OCI-LY1 (cell line): ENCODE measurements at regions not wholly inside any gene's neighbourhood (a gene's known extent, or its start where the extent isn't known, plus 50 kb on each side); places are given as distances from the start of the nearest gene placed in this dataset.

Experiments
- H2AFZ ChIP-seq: fragments of 200-600 bp; sonication (generic), shearing (Covaris generic); 2 replicates; pipeline ENCODE4 v1.6.0; 2014; ENCODE audit warnings: antibody characterized with exemption, mild to moderate bottlenecking, low read length
- H3F3A ChIP-seq: fragments of 200-600 bp; sonication (generic), shearing (Covaris generic); 2 replicates; pipeline ENCODE4 v1.6.0; 2014; ENCODE audit warnings: mild to moderate bottlenecking, antibody characterized with exemption, low read length, moderate library complexity; ENCODE audit not compliant: insufficient read depth
- H3K27ac ChIP-seq: fragments of 200-600 bp; sonication (generic); 2 replicates; pipeline ENCODE4 v1.5.1; 2014; ENCODE audit warnings: low read length, mixed run types, mild to moderate bottlenecking, low read depth; ENCODE audit not compliant: poor library complexity, severe bottlenecking
- H3K27me3 ChIP-seq: fragments of 200-600 bp; sonication (generic); 2 replicates; pipeline ENCODE4 v1.6.0; 2014; ENCODE audit warnings: antibody characterized with exemption, mild to moderate bottlenecking, low read length, moderate library complexity; ENCODE audit not compliant: insufficient read depth
- H3K36me3 ChIP-seq: fragments of 200-600 bp; sonication (generic); 2 replicates; pipeline ENCODE4 v1.6.1; 2014; ENCODE audit warnings: mild to moderate bottlenecking, antibody characterized with exemption, low read length, moderate library complexity, mixed read lengths; ENCODE audit not compliant: insufficient read depth
- H3K4me1 ChIP-seq: fragments of 200-600 bp; sonication (generic); 2 replicates; pipeline ENCODE4 v1.5.1; 2014; ENCODE audit warnings: mild to moderate bottlenecking, low read length, moderate library complexity; ENCODE audit not compliant: insufficient read depth, severe bottlenecking
- H3K4me2 ChIP-seq: fragments of 200-600 bp; sonication (generic), shearing (Covaris generic); 2 replicates; pipeline ENCODE4 v1.6.1; 2014; ENCODE audit warnings: low read length
- H3K4me3 ChIP-seq: fragments of 200-600 bp; sonication (generic); 2 replicates; pipeline ENCODE4 v1.5.1; 2014; ENCODE audit warnings: low read length, low read depth, mild to moderate bottlenecking, mixed read lengths; ENCODE audit not compliant: poor library complexity, severe bottlenecking
- H3K79me2 ChIP-seq: fragments of 200-600 bp; shearing (Covaris generic); 2 replicates; pipeline ENCODE4 v1.6.1; 2016; ENCODE audit warnings: mixed run types, low read length, mixed read lengths; ENCODE audit not compliant: insufficient read depth
- H3K9ac ChIP-seq: fragments of 200-600 bp; sonication (generic), shearing (Covaris generic); 2 replicates; pipeline ENCODE4 v1.6.1; 2014; ENCODE audit warnings: mild to moderate bottlenecking, low read length, mixed read lengths
- H3K9me2 ChIP-seq: fragments of 200-600 bp; sonication (generic), shearing (Covaris generic); 2 replicates; pipeline ENCODE4 v1.6.1; 2014; ENCODE audit warnings: low read depth, mild to moderate bottlenecking, low read length, mixed read lengths
- H3K9me3 ChIP-seq: fragments of 200-600 bp; shearing (Covaris generic); 2 replicates; pipeline ENCODE4 v1.6.1; 2014; ENCODE audit warnings: low read length, mixed read lengths
- H4K20me1 ChIP-seq: fragments of 200-600 bp; sonication (generic), shearing (Covaris generic); 2 replicates; pipeline ENCODE4 v1.6.0; 2016; ENCODE audit warnings: mild to moderate bottlenecking, low read length; ENCODE audit not compliant: insufficient read depth
- EZH2 ChIP-seq: fragments of 200-600 bp; sonication (generic), shearing (Covaris generic); IDR thresholded peaks from 2 replicates; pipeline ENCODE4 v1.8.0; 2017; ENCODE audit warnings: borderline replicate concordance, mixed run types, mild to moderate bottlenecking, antibody characterized with exemption, low read length, moderate library complexity, mixed read lengths
- TF ChIP-seq, protein P1 (sequence below): fragments of 200-600 bp; sonication (generic), shearing (Covaris generic); IDR thresholded peaks from 2 replicates; pipeline ENCODE4 v1.5.1; 2017; ENCODE audit warnings: mild to moderate bottlenecking, antibody characterized with exemption, low read length, moderate library complexity, mixed read lengths

DNA sequence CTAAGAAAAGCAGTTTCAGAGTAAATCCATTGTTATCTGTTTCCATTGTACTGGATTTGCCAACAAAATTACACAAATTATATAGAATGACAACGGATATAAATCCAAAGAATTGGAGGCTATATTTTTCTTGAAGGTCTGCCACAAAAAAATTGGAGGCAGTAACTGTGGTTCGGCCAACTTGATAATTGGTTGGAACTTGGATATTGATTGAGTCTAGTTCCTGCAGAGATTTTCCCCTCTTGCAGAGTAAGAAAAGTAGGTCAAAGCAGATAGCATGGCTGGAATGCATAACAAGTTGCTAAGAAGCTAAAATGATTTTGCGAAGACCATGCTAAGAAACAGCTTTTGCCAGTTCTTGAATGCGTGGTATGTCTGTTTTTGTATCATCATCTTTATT lies 269.6 kb upstream of the CFAP20DC start:
- no peak for TF ChIP-seq EZH2
- TF ChIP-seq, protein P1, sequence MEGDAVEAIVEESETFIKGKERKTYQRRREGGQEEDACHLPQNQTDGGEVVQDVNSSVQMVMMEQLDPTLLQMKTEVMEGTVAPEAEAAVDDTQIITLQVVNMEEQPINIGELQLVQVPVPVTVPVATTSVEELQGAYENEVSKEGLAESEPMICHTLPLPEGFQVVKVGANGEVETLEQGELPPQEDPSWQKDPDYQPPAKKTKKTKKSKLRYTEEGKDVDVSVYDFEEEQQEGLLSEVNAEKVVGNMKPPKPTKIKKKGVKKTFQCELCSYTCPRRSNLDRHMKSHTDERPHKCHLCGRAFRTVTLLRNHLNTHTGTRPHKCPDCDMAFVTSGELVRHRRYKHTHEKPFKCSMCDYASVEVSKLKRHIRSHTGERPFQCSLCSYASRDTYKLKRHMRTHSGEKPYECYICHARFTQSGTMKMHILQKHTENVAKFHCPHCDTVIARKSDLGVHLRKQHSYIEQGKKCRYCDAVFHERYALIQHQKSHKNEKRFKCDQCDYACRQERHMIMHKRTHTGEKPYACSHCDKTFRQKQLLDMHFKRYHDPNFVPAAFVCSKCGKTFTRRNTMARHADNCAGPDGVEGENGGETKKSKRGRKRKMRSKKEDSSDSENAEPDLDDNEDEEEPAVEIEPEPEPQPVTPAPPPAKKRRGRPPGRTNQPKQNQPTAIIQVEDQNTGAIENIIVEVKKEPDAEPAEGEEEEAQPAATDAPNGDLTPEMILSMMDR, result no peak
- Histone ChIP-seq H3K9ac (no peak overlapping the region), H3K4me3 (no peak overlapping the region), H3K27ac (no peak overlapping the region), H3K79me2 (no peaks in the 10 kb centered on the region), H4K20me1 (no peaks in the 10 kb centered on the region), H3K4me2 (no peak overlapping the region), H2AFZ (no peak overlapping the region), H3K27me3 (no peaks in the 10 kb centered on the region; the same call in 1 of the 2 replicates), H3K9me2 (no peaks in the 10 kb centered on the region), H3K36me3 (no peaks in the 10 kb centered on the region), H3K9me3 (no peaks in the 10 kb centered on the region), H3F3A (no peaks in the 10 kb centered on the region), H3K4me1 (no peaks in the 10 kb centered on the region)

DNA sequence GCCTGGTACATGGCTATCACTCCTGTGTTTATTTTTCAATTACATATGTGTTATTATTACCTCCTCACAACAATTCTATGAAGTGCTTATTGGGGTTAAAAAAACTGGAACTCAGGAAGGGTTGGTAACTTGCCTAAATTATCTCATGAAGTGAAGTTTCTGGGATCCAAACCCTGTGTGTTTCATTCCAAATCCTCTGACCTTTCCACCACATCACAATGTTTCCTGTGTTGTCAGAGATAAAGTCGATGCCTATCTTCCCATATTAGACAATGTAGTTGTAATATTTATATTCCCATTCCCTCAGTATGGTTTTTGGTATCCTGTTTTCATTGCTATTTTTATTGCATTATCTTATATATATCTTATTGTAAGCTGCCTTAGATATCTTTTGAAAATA lies 269.1 kb upstream of the CFAP20DC start:
- H3K4me3 ChIP-seq, result no peak overlapping the region
- TF ChIP-seq, protein P1, result no peak
- TF ChIP-seq EZH2, result no peak

DNA sequence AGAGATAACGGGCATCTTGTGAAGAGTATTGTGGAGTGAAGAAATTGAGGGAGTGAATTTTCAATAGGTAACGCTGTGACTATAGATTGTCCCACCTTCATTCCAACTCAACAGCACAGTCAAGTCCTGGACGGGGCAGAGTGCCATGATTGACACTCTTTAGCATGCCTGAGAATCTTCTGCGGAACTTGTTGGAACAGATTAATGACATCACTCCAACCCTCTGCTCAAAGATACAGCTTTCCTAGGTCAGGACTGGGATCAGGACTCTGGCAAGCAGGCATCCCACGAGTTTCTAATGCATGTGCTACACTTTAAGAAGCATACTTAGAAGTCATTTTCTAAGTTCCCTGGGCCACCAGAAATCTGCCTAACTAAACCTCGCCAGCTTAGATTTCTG lies 267.6 kb upstream of the CFAP20DC start:
- no peak overlapping the region for H2AFZ ChIP-seq
- no peak overlapping the region for H3K27ac ChIP-seq
- H3K9ac ChIP-seq, result no peak overlapping the region
- no peak overlapping the region for H3K4me3 ChIP-seq
- no peaks in the 10 kb centered on the region for H3K79me2 ChIP-seq
- no peaks in the 10 kb centered on the region for H3K4me1 ChIP-seq
- no peaks in the 10 kb centered on the region; the same call in 1 of the 2 replicates for H3K27me3 ChIP-seq
- TF ChIP-seq EZH2, result no peak
- TF ChIP-seq, protein P1, result no peak
- H3F3A ChIP-seq, result no peaks in the 10 kb centered on the region
- H4K20me1 ChIP-seq, result no peaks in the 10 kb centered on the region
- H3K36me3 ChIP-seq, result no peaks in the 10 kb centered on the region
- H3K9me2 ChIP-seq, result no peaks in the 10 kb centered on the region
- no peak overlapping the region for H3K4me2 ChIP-seq
- H3K9me3 ChIP-seq, result no peaks in the 10 kb centered on the region

More for the DNA sequence above, 269.1 kb upstream of the CFAP20DC start:
- H3K9me2 ChIP-seq, result no peaks in the 10 kb centered on the region
- no peaks in the 10 kb centered on the region for H4K20me1 ChIP-seq
- H3K4me1 ChIP-seq, result no peaks in the 10 kb centered on the region
- no peaks in the 10 kb centered on the region; the same call in 1 of the 2 replicates for H3K27me3 ChIP-seq
- H3K4me2 ChIP-seq, result no peak overlapping the region
- no peaks in the 10 kb centered on the region for H3K36me3 ChIP-seq
- no peaks in the 10 kb centered on the region for H3K9me3 ChIP-seq
- H2AFZ ChIP-seq, result no peak overlapping the region
- H3K9ac ChIP-seq, result no peak overlapping the region
- no peak overlapping the region for H3K27ac ChIP-seq
- H3F3A ChIP-seq, result no peaks in the 10 kb centered on the region
- H3K79me2 ChIP-seq, result no peaks in the 10 kb centered on the region
